ENCODE measurements at regions not wholly inside any gene's neighbourhood (a gene's known extent, or its start where the extent isn't known, plus 50 kb on each side); places are given as distances from the start of the nearest gene placed in this dataset.

DNA sequence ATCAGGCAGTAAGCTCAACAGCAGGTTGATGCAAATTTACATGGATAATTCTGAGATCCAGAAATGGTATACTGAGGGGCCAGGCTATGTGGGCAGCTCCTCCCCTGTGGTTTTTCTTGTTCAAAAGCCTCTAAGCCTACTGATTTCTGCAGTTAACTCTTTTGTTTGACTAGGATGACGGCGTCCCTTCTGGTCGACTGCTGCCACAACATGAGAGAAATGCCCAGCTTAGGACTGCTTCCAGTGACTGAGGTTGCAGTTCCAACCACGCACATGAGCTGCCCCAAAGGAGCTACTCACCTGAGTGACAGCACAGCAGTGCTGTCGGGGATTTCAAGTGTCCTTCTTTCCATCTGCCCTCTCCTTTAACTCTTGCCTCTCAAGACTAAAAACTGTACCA, 973.0 kb upstream of the GHITM start:
- intact Hi-C loops (cut with micrococcal nuclease) = no loop called here
- Histone ChIP-seq H3K9me2 (replicated peaks; ENCODE audit: low read length) (no peaks in the 10 kb centered on the region), H3K9ac (ENCODE audit: low read length) (no peak overlapping the region), H3K9me3 (ENCODE audit: low read length) (no peaks in the 10 kb centered on the region), H3K4me3 (ENCODE audit: low read length) (no peak overlapping the region), H3K27ac (ENCODE audit: low read length) (no peak overlapping the region), H2AFZ (ENCODE audit: low read length) (no peak overlapping the region), H3F3A (ENCODE audit: low read length, unreplicated experiment) (no peaks in the 10 kb centered on the region), H4K20me1 (ENCODE audit: low read length) (no peaks in the 10 kb centered on the region), H3K4me1 (ENCODE audit: insufficient read depth, low read length) (no peaks in the 10 kb centered on the region), H3K4me2 (ENCODE audit: low read length) (no peak overlapping the region), H3K36me3 (ENCODE audit: low read depth, low read length) (no peaks in the 10 kb centered on the region), H3K27me3 (ENCODE audit: low read length) (no peaks in the 10 kb centered on the region), H3K79me2 (ENCODE audit: low read length) (no peaks in the 10 kb centered on the region)
- ChIA-PET POLR2A (ENCODE audit: unreplicated experiment) (no interaction called here), CTCF (no interaction called here)
- ATAC-seq (no peak), DNase-seq (no peak)
- BruUV-seq (replicated peaks) = no TSS peak
- TF ChIP-seq, protein P1, sequence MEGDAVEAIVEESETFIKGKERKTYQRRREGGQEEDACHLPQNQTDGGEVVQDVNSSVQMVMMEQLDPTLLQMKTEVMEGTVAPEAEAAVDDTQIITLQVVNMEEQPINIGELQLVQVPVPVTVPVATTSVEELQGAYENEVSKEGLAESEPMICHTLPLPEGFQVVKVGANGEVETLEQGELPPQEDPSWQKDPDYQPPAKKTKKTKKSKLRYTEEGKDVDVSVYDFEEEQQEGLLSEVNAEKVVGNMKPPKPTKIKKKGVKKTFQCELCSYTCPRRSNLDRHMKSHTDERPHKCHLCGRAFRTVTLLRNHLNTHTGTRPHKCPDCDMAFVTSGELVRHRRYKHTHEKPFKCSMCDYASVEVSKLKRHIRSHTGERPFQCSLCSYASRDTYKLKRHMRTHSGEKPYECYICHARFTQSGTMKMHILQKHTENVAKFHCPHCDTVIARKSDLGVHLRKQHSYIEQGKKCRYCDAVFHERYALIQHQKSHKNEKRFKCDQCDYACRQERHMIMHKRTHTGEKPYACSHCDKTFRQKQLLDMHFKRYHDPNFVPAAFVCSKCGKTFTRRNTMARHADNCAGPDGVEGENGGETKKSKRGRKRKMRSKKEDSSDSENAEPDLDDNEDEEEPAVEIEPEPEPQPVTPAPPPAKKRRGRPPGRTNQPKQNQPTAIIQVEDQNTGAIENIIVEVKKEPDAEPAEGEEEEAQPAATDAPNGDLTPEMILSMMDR (conservative IDR thresholded peaks at IDR 0.05; ENCODE audit: low read depth, low read length) = no peak
- no peak for TF ChIP-seq EZH2 (IDR thresholded peaks at IDR 0.05; ENCODE audit: low read length, unreplicated experiment)
- TF ChIP-seq EZH2phosphoT487 (IDR thresholded peaks at IDR 0.05; ENCODE audit: borderline replicate concordance, low read length) = no peak

DNA sequence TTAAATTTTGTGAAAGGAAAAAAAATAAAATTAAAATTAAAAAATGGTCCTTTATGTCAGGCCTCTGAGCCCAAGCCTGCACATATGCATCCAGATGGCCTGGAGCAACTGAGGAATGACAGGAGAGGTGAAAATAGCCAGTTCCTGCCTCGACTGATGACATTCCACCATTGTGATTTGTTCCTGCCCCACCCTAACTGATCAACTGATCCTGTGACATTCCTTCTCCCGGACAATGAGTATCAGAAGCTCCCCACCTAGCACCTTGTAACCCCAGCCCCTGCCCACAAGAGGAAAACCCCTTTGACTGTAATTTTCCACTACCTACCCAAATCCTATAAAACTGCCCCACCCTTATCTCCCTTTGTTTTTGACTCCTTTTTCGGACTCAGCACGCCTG, 972.2 kb upstream of the GHITM start:
- Histone ChIP-seq H4K20me1 (ENCODE audit: low read length) (no peaks in the 10 kb centered on the region), H3K79me2 (ENCODE audit: low read length) (no peaks in the 10 kb centered on the region), H3K4me1 (ENCODE audit: insufficient read depth, low read length) (no peaks in the 10 kb centered on the region), H2AFZ (ENCODE audit: low read length) (no peak overlapping the region), H3K27me3 (ENCODE audit: low read length) (no peaks in the 10 kb centered on the region), H3K36me3 (ENCODE audit: low read depth, low read length) (no peaks in the 10 kb centered on the region), H3K4me3 (ENCODE audit: low read length) (no peak overlapping the region), H3F3A (ENCODE audit: low read length, unreplicated experiment) (no peaks in the 10 kb centered on the region), H3K9me3 (ENCODE audit: low read length) (no peaks in the 10 kb centered on the region), H3K4me2 (ENCODE audit: low read length) (no peak overlapping the region), H3K9ac (ENCODE audit: low read length) (no peak overlapping the region), H3K9me2 (replicated peaks; ENCODE audit: low read length) (no peaks in the 10 kb centered on the region), H3K27ac (ENCODE audit: low read length) (no peak overlapping the region)
- no peak for DNase-seq
- ChIA-PET POLR2A (ENCODE audit: unreplicated experiment) (no interaction called here), CTCF (no interaction called here)
- intact Hi-C loops (cut with micrococcal nuclease) = no loop called here
- no TSS peak for BruUV-seq (replicated peaks)
- no peak for ATAC-seq
- no peak for TF ChIP-seq EZH2phosphoT487 (IDR thresholded peaks at IDR 0.05; ENCODE audit: borderline replicate concordance, low read length)
- no peak for TF ChIP-seq EZH2 (IDR thresholded peaks at IDR 0.05; ENCODE audit: low read length, unreplicated experiment)
- TF ChIP-seq, protein P1 (conservative IDR thresholded peaks at IDR 0.05; ENCODE audit: low read depth, low read length) = no peak

DNA sequence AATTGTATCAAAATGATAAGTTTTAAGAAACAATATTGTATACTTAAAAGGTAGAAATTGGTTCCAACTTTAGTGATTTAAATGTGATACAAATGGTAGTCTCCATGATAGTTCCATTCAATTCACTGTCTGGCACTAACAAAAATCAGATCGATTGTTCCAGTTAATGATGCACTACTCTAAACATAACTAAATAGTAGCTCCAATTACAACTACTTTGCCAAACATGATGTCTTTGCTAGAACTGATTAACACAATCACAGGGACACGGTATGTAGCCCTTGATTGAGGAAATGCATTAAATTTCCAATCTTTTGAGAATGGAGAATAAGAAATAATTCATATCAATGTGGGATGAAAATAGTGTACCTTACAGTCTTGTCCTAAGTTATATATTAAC, 962.4 kb upstream of the GHITM start:
- Histone ChIP-seq H3K4me2 (ENCODE audit: low read length) (no peak overlapping the region), H2AFZ (ENCODE audit: low read length) (no peak overlapping the region), H3K79me2 (ENCODE audit: low read length) (no peaks in the 10 kb centered on the region), H3K27me3 (ENCODE audit: low read length) (no peaks in the 10 kb centered on the region), H3K9me2 (replicated peaks; ENCODE audit: low read length) (no peaks in the 10 kb centered on the region), H3F3A (ENCODE audit: low read length, unreplicated experiment) (no peaks in the 10 kb centered on the region), H3K4me1 (ENCODE audit: insufficient read depth, low read length) (no peaks in the 10 kb centered on the region), H3K36me3 (ENCODE audit: low read depth, low read length) (no peaks in the 10 kb centered on the region), H4K20me1 (ENCODE audit: low read length) (no peaks in the 10 kb centered on the region), H3K9me3 (ENCODE audit: low read length) (no peaks in the 10 kb centered on the region), H3K27ac (ENCODE audit: low read length) (no peak overlapping the region), H3K4me3 (ENCODE audit: low read length) (no peak overlapping the region), H3K9ac (ENCODE audit: low read length) (no peak overlapping the region)
- ChIA-PET POLR2A (ENCODE audit: unreplicated experiment) (no interaction called here), CTCF (no interaction called here)
- DNase-seq (no peak), ATAC-seq (no peak)
- no TSS peak for BruUV-seq (replicated peaks)
- intact Hi-C loops (cut with micrococcal nuclease) = no loop called here
- TF ChIP-seq EZH2phosphoT487 (IDR thresholded peaks at IDR 0.05; ENCODE audit: borderline replicate concordance, low read length) = no peak
- no peak for TF ChIP-seq EZH2 (IDR thresholded peaks at IDR 0.05; ENCODE audit: low read length, unreplicated experiment)
- TF ChIP-seq, protein P1 (conservative IDR thresholded peaks at IDR 0.05; ENCODE audit: low read depth, low read length) = no peak

Measured in PC-3 (cell line).